ENCODE measurements at regions not wholly inside any gene's neighbourhood (a gene's known extent, or its start where the extent isn't known, plus 50 kb on each side); places are given as distances from the start of the nearest gene placed in this dataset.

DNA sequence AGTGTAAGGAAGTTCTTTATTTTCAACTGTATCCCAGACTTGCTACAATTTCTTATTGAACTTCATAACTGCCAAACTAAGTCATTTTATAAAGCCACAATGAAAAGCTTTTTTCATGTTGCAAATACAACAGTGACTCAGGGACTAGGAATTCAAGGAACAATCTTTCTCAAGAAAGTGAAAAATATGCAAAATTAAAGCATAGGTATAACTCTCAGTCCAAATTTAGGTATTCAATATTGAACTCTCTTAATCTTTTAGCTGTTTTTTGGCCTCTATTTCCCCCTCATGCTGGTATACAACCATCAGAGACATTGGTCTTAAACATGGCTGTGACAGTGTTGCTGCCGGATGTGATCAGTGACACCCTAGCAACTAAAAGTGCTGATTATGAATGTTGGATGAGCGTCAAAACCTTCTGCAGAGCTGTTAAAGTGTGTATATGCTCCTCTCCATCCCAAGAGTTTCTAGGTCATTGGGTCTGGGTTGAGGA lies 476.9 kb downstream of the ZNF385D start:
- H3K9ac ChIP-seq (ENCODE audit: control insufficient read depth, insufficient read depth, low read length): no peak overlapping the region
- no peak overlapping the region for H3K4me3 ChIP-seq
- no peak overlapping the region for H2AFZ ChIP-seq (ENCODE audit: control insufficient read depth, low read depth, low read length)
- intact Hi-C loops (cut with micrococcal nuclease; ENCODE audit: unreplicated experiment): no loop called here
- no TSS peak for BruUV-seq (replicated peaks)
- no peak overlapping the region for H3K4me2 ChIP-seq (ENCODE audit: control insufficient read depth, insufficient read depth)
- H3K9me3 ChIP-seq (replicated peaks; ENCODE audit: control insufficient read depth, insufficient read depth, low read length): no peaks in the 10 kb centered on the region
- FAIRE-seq: no peak
- ChIA-PET SMC1A (ENCODE audit: uncharacterized antibody, unreplicated experiment) (interaction anchor here (1.9 kb wide), 1 partner anchor 11 kb away, joined by 4 read pairs; no protein-coding TSS in a partner anchor), RAD21 (ENCODE audit: unreplicated experiment) (no interaction called here), CTCF (interaction anchor here (1.8 to 2.1 kb wide), 2 partner anchors 10 to 16 kb away, joined by 4 to 6 read pairs; no protein-coding TSS in a partner anchor), POLR2A (no interaction called here)
- no peaks in the 10 kb centered on the region for H3K36me3 ChIP-seq (ENCODE audit: control insufficient read depth in 2 of 2, insufficient read depth in 2 of 2, low read length in 1 of 2)
- no peaks in the 10 kb centered on the region for H4K20me1 ChIP-seq (ENCODE audit: control insufficient read depth, insufficient read depth)
- WGBS (ENCODE audit: insufficient coverage, insufficient replicate concordance, low lambda C conversion rate, missing lambda C conversion rate): 50% methylated on average over 2 of the region's 2 CpGs
- no peaks in the 10 kb centered on the region for H3K27me3 ChIP-seq (replicated peaks in 1 of 2; ENCODE audit: control insufficient read depth in 2 of 2, insufficient read depth in 2 of 2, low read length in 1 of 2)
- H3K79me2 ChIP-seq (ENCODE audit: control insufficient read depth, insufficient read depth, low read length): no peaks in the 10 kb centered on the region
- no peak for ATAC-seq
- no peaks in the 10 kb centered on the region for H3K4me1 ChIP-seq (ENCODE audit: control insufficient read depth, insufficient read depth, low read length)
- no peak overlapping the region for H3K27ac ChIP-seq (ENCODE audit: control insufficient read depth, insufficient read depth)
- no peak for DNase-seq (ENCODE audit: low read depth, low spot score)
- in situ Hi-C loops (cut with MboI): no loop called here
- TF ChIP-seq POLR2AphosphoS2 (IDR thresholded peaks at IDR 0.05; ENCODE audit: low read depth, low read length) (no peak), RFX5 (IDR thresholded peaks at IDR 0.05; ENCODE audit: low read depth, low read length) (no peak), RELA (IDR thresholded peaks at IDR 0.05; ENCODE audit: borderline replicate concordance, partially characterized antibody) (no peak), SMARCA5 (IDR thresholded peaks at IDR 0.05) (no peak), MXI1 (IDR thresholded peaks at IDR 0.05; ENCODE audit: low read depth, low read length) (no peak), EZH2 (IDR thresholded peaks at IDR 0.05; ENCODE audit: borderline replicate concordance, control insufficient read depth, low read depth, low read length) (no peak)
- TF ChIP-seq, protein P1, sequence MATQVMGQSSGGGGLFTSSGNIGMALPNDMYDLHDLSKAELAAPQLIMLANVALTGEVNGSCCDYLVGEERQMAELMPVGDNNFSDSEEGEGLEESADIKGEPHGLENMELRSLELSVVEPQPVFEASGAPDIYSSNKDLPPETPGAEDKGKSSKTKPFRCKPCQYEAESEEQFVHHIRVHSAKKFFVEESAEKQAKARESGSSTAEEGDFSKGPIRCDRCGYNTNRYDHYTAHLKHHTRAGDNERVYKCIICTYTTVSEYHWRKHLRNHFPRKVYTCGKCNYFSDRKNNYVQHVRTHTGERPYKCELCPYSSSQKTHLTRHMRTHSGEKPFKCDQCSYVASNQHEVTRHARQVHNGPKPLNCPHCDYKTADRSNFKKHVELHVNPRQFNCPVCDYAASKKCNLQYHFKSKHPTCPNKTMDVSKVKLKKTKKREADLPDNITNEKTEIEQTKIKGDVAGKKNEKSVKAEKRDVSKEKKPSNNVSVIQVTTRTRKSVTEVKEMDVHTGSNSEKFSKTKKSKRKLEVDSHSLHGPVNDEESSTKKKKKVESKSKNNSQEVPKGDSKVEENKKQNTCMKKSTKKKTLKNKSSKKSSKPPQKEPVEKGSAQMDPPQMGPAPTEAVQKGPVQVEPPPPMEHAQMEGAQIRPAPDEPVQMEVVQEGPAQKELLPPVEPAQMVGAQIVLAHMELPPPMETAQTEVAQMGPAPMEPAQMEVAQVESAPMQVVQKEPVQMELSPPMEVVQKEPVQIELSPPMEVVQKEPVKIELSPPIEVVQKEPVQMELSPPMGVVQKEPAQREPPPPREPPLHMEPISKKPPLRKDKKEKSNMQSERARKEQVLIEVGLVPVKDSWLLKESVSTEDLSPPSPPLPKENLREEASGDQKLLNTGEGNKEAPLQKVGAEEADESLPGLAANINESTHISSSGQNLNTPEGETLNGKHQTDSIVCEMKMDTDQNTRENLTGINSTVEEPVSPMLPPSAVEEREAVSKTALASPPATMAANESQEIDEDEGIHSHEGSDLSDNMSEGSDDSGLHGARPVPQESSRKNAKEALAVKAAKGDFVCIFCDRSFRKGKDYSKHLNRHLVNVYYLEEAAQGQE (IDR thresholded peaks at IDR 0.05; ENCODE audit: low read depth, low read length): no peak
- TF ChIP-seq, protein P2, sequence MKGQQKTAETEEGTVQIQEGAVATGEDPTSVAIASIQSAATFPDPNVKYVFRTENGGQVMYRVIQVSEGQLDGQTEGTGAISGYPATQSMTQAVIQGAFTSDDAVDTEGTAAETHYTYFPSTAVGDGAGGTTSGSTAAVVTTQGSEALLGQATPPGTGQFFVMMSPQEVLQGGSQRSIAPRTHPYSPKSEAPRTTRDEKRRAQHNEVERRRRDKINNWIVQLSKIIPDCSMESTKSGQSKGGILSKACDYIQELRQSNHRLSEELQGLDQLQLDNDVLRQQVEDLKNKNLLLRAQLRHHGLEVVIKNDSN (IDR thresholded peaks at IDR 0.05; ENCODE audit: borderline replicate concordance, extremely low read length, insufficient read depth, low read depth, low read length): no peak
- TF ChIP-seq, protein P3, sequence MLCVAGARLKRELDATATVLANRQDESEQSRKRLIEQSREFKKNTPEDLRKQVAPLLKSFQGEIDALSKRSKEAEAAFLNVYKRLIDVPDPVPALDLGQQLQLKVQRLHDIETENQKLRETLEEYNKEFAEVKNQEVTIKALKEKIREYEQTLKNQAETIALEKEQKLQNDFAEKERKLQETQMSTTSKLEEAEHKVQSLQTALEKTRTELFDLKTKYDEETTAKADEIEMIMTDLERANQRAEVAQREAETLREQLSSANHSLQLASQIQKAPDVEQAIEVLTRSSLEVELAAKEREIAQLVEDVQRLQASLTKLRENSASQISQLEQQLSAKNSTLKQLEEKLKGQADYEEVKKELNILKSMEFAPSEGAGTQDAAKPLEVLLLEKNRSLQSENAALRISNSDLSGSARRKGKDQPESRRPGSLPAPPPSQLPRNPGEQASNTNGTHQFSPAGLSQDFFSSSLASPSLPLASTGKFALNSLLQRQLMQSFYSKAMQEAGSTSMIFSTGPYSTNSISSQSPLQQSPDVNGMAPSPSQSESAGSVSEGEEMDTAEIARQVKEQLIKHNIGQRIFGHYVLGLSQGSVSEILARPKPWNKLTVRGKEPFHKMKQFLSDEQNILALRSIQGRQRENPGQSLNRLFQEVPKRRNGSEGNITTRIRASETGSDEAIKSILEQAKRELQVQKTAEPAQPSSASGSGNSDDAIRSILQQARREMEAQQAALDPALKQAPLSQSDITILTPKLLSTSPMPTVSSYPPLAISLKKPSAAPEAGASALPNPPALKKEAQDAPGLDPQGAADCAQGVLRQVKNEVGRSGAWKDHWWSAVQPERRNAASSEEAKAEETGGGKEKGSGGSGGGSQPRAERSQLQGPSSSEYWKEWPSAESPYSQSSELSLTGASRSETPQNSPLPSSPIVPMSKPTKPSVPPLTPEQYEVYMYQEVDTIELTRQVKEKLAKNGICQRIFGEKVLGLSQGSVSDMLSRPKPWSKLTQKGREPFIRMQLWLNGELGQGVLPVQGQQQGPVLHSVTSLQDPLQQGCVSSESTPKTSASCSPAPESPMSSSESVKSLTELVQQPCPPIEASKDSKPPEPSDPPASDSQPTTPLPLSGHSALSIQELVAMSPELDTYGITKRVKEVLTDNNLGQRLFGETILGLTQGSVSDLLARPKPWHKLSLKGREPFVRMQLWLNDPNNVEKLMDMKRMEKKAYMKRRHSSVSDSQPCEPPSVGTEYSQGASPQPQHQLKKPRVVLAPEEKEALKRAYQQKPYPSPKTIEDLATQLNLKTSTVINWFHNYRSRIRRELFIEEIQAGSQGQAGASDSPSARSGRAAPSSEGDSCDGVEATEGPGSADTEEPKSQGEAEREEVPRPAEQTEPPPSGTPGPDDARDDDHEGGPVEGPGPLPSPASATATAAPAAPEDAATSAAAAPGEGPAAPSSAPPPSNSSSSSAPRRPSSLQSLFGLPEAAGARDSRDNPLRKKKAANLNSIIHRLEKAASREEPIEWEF (IDR thresholded peaks at IDR 0.05; ENCODE audit: insufficient replicate concordance, low read depth, low read length): no peak
- TF ChIP-seq, protein P4, sequence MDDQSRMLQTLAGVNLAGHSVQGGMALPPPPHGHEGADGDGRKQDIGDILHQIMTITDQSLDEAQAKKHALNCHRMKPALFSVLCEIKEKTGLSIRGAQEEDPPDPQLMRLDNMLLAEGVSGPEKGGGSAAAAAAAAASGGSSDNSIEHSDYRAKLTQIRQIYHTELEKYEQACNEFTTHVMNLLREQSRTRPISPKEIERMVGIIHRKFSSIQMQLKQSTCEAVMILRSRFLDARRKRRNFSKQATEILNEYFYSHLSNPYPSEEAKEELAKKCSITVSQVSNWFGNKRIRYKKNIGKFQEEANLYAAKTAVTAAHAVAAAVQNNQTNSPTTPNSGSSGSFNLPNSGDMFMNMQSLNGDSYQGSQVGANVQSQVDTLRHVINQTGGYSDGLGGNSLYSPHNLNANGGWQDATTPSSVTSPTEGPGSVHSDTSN (IDR thresholded peaks at IDR 0.05; ENCODE audit: insufficient replicate concordance, low read depth, low read length): no peak
- TF ChIP-seq, protein P5, sequence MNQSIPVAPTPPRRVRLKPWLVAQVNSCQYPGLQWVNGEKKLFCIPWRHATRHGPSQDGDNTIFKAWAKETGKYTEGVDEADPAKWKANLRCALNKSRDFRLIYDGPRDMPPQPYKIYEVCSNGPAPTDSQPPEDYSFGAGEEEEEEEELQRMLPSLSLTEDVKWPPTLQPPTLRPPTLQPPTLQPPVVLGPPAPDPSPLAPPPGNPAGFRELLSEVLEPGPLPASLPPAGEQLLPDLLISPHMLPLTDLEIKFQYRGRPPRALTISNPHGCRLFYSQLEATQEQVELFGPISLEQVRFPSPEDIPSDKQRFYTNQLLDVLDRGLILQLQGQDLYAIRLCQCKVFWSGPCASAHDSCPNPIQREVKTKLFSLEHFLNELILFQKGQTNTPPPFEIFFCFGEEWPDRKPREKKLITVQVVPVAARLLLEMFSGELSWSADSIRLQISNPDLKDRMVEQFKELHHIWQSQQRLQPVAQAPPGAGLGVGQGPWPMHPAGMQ (IDR thresholded peaks at IDR 0.05; ENCODE audit: borderline replicate concordance): no peak
